ENCODE measurements at regions not wholly inside any gene's neighbourhood (a gene's known extent, or its start where the extent isn't known, plus 50 kb on each side); places are given as distances from the start of the nearest gene placed in this dataset.

DNA sequence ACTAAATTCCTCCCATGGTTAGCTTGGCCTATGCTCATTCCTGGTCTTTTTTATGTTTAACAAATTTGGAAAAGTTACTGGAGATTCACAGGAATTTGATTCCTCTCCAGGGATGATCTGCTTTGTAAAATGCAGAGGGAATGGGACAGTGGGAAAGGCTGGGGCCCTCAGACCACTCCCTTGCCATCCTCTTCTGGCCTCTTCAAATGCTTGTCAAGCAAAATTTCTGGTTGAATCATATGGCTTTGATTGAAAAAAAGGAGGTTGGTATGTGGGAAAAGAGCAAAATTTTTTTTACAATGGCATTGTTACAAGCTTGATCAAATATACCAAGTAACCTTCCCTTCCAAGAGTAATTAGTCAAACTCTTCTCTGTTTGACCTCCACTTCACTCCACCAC, 225.1 kb downstream of the PIK3R1 start:
- TF ChIP-seq CTCF (conservative IDR thresholded peaks at IDR 0.05), result no peak

GRCh38 chr5:68441309-68442073, 225.9 kb downstream of the PIK3R1 start:
- no peak for TF ChIP-seq CTCF (conservative IDR thresholded peaks at IDR 0.05)
- no peak overlapping the region for H3K27ac ChIP-seq

More for the DNA sequence above, 225.1 kb downstream of the PIK3R1 start:
- H3K27ac ChIP-seq, result no peak overlapping the region

GRCh38 chr5:68443091-68443490, 227.5 kb downstream of the PIK3R1 start:
- TF ChIP-seq CTCF (conservative IDR thresholded peaks at IDR 0.05), result no peak
- H3K27ac ChIP-seq, result no peak overlapping the region

GRCh38 chr5:68444048-68444447, 228.5 kb downstream of the PIK3R1 start:
- no peak for TF ChIP-seq CTCF (conservative IDR thresholded peaks at IDR 0.05)
- no peak overlapping the region for H3K27ac ChIP-seq

DNA sequence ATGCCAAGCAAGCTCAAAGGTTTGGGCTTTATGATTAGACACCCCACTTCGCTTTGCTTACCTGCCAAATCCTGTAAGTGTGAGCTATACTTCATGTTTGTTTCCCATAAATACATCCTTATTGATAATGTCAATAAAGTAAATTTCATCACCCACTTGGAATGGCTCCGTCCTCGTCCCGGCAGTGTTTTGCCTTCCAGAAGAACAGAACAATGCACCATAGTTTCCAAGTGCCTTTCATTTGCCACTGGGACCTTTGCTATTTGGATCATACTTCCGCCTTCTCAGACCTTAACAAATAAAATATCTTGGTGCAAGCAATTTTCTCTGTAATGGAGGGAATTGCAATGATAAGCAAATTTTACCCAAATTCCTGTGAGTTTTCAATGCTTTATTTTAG, 229.3 kb downstream of the PIK3R1 start:
- TF ChIP-seq CTCF (conservative IDR thresholded peaks at IDR 0.05), result no peak
- H3K27ac ChIP-seq, result no peak overlapping the region

GRCh38 chr5:68445257-68446069, 229.9 kb downstream of the PIK3R1 start:
- H3K27ac ChIP-seq, result no peak overlapping the region
- no peak for TF ChIP-seq CTCF (conservative IDR thresholded peaks at IDR 0.05)

DNA sequence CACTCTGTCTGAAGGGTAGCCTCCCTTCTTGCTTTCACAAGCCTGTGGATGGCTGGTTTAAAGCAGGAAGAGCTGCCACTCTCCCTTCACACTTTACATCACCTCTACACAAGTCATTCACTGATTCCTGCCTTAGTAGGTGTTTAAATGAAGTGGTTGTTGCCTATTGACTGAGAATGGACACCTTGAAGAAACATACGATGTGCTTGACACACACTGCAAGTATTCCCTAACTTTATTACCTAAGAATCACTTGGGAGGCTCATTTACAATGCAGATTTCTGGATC, 230.5 kb downstream of the PIK3R1 start:
- TF ChIP-seq CTCF (conservative IDR thresholded peaks at IDR 0.05), result no peak
- no peak overlapping the region for H3K27ac ChIP-seq
